NCI-H1436 (cell line): ENCODE measurements at regions not wholly inside any gene's neighbourhood (a gene's known extent, or its start where the extent isn't known, plus 50 kb on each side); places are given as distances from the start of the nearest gene placed in this dataset.

ENCODE experiments used
- DNase-seq: peaks from one replicate; lab custom pipeline; 2025; lab: John Stamatoyannopoulos, UW

- no peak for DNase-seq
Observed at GRCh38 chr13:50575138-50575537, 268.4 kb downstream of the DLEU7 start.

DNA sequence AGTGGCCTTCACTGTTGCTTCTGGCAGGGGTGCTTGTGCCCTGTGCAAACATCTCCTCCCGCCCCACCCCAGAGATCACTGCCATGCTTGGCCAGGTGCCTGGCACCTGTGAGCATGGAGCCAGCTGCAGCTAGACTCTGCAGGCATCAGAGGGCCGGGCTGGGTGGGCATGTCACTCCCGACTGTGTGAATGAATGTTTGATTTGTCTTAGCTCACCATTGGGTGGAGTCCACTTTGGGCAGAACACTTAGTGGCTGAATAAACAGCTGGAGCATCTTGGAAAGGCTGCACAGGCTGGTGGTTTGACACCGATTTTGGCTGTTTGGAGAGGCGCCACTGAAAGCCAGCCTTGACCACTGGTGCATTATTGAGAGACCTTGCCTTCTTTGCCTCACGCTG, 267.3 kb downstream of the DLEU7 start:
- DNase-seq: no peak

DNA sequence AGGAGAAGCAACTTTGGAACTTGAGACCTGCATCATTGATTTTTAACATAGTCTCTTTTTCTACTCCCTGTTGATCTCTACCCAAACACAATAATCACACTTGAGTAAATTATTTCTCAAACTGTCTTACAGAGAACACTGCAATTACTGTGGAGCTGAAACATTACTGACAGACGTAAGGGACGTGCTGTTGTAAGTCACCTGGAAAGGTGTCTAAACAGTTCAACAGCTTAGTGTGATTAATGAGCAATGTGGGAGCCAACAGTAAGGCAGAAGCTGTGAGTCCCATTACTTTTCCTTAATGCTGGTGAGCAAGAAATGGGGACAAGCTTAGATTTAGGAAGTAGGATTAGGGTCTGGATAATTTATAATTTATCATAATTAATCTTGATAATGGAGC, 265.7 kb downstream of the DLEU7 start:
- no peak for DNase-seq

- DNase-seq: no peak
Observed at GRCh38 chr13:50580684-50581305, 262.7 kb downstream of the DLEU7 start.

GRCh38 chr13:50581586-50582196, 261.8 kb downstream of the DLEU7 start:
- DNase-seq: no peak

DNA sequence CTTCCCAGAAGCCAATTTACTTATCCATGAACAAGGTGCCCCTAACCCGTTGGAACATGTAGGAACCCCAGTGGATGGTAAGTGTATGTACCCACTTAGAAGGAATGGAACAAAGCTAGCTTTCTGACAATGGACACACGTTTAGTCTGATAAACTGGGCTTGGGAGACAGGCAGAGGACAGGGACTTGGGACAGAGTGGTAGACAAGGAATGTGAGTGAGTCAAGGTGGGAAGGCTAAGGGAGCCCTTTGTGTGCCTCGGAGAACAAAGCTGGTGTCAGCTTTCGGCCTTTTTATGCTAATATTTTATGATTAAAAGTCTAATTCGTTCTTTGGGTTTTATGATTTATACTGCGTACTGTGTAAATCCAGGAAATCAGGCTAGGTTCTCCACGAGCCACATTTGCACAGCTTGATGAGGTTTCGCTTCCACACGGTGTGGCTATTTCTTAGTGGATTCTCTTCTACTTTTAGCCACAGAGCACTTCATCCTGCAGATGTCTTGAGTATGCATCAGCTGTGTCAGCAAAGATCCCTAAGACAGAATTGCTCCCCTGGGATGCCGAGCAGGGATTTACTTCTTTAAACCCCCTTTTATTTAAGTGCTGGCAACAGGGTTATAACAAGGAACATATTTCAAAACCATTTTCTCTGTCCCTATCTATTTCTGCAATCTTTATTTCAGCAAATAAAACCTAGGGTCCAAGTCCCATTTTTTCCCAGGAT, 258.5 kb downstream of the DLEU7 start:
- DNase-seq: no peak

DNA sequence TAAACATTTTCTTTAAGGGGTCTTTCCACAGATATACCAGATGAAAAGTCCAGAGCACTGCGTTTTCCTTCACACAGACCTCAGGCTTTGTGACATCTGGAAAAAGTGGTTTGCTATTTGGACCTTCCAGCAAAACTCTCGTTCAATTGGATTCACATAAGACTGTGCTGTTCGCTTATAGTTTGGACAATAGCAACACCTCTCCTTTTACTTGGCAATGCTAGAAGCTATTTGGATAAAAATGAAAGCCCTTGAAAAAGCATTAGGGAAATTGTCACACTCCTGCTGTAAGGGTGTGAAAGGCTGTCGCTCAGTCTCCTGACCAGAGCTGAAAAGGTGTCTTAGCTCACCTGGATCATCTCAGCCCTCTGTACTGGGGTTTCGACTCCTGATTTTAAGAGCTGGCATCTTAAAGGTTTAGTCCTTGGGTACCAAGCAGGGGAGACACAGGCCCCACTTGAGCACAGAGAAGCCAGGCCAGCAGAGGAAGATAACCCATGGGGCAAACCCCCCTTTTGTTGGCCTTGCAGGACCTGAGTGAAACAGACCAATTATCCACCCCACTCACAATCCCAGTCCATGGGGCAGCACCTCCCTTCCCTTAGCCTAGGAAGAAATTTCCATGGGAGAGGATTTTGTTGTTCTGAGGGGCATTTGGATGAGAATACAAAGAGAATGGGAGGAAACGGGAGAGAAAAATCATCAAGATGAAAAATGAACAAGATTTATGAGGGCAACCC, 257.6 kb downstream of the DLEU7 start:
- DNase-seq: no peak

- DNase-seq: no peak
Observed at GRCh38 chr13:50586414-50587083, 256.9 kb downstream of the DLEU7 start.

DNA sequence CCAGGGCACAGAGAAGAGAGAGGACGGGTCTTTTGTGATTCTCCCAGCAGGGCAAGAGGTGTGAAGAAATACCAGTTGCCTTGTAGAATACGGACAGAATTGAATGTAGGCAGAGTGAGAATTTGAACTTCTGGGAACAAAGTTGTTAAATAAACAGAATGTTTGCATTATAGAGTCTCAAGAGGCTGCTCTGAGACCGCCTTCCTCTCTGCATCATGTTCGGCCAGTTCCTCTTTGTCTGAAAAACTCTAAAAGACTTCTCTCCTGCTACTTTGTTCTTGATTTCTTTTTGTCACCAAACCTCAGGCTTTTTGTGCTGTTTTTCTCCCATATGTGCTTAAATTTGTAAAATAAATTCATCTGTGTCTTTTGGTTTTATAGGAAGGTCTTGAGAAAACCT, 256.4 kb downstream of the DLEU7 start:
- DNase-seq: no peak

DNA sequence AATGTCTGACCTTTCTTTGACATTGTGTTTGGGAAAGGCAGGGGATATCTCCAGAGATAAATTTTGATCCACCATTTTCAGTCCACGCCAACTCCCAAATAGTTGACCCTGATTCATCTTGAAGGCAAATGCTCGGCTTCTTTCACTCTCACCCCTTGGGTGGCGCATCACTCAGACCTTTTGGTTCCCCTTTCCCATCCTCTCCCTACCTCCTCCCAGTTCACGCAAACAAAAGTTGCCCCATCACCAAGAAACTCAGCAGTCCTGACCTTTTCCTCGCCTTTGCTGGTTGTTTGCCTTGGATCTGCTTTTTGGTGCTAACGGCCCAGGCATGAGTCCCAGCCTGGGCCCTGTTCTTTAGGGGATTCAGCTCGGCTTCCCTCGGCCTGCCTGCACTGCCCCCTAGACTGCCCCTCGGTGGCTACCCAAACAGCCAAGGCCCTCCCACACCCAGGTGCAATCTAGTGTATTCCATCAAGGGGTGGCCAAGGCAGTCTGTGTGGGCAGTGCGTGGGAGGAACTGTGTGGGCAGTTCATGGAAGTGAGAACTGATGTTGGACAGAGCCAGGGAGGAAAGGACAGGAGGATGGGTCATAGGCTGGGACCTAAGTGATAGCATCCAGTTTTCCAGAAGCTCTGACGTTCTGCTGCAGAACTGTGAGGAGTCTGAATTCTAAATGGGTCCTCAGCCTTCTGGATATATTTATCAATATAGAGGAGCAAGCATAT, 255.7 kb downstream of the DLEU7 start:
- DNase-seq: no peak

DNA sequence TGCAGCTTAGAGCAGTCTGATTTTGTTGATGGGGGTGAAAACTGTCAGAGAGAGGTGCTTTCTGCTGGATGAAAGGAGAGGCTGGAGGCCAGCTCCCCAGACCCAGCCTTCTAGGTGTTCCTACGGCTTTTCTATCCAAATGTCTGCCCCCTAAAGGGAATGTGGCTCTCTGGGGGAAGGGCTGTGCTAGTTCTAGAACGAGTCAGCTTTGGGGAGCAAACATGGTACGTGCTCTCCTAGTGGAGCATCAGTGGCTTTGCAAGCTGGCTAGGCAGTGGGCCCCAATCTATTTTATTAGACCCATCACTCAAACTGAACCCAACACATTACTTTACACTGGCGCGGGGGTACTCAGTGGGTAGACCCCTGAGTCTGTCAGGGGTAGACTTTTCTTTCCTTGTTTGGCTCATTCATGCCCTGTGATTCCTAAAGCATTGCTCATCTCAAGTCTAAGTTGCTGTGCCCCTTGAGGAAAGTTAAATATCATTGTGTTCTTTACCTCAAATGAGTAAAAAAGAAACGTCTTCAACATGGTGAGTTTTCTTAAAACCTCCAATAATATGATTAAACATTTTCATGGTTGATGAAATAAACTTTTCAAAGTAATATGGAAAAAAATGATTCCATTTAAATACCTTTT, 254.9 kb downstream of the DLEU7 start:
- no peak for DNase-seq

- no peak for DNase-seq
Observed at GRCh38 chr13:50589139-50589538, 254.4 kb downstream of the DLEU7 start.

DNA sequence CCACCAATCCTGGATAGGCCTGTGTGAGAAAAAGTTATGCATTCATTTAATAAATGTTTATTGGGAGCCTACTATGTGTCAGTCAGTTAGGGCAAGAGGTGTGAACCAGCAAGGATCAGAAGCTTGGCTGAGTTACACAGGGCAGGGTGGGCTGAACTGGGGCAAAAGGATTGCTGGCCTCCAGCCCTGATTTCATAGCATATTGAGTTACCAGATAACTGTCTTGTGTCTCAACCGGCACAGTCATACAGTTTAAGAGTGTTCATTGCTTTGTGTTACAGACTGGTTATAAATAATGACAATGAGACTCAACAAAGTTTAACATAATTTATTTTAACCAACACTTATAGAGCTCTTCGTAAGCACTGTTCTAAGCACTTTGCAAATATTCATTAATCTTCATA, 253.8 kb downstream of the DLEU7 start:
- no peak for DNase-seq

DNA sequence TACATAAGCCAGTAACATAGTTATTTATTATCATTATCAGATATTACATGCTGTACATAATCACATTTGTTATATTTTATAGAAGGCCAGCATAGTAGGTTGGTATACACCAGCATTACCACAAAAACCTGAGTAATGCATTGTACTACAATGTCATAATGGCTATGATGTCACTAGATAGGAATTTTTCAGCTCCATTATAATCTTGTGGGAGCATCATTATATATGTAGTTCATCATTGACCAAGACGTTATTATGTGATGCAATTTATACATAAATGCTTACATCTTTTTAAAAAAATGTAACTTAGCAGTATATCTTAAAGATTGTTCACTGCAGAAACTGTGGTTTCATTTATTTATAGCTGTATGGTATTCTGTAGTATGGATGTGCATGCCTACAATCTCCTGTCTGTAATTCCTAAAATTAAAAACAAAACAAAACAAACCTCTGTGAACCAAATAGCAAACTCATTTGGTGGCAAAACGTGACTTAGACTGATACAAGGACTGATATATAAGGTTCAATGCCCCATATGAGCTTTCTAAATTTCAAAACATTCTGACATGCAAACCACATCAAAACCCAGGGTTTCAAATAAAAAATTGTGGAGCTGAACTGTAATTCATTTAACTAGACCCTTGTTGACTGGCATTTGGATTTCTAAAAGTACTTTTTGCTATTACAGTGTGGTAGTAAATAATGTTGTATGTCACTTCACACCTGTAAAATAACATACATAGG, 250.9 kb downstream of the DLEU7 start:
- DNase-seq: no peak

- DNase-seq: no peak
Observed at GRCh38 chr13:50593207-50593606, 250.3 kb downstream of the DLEU7 start.

DNA sequence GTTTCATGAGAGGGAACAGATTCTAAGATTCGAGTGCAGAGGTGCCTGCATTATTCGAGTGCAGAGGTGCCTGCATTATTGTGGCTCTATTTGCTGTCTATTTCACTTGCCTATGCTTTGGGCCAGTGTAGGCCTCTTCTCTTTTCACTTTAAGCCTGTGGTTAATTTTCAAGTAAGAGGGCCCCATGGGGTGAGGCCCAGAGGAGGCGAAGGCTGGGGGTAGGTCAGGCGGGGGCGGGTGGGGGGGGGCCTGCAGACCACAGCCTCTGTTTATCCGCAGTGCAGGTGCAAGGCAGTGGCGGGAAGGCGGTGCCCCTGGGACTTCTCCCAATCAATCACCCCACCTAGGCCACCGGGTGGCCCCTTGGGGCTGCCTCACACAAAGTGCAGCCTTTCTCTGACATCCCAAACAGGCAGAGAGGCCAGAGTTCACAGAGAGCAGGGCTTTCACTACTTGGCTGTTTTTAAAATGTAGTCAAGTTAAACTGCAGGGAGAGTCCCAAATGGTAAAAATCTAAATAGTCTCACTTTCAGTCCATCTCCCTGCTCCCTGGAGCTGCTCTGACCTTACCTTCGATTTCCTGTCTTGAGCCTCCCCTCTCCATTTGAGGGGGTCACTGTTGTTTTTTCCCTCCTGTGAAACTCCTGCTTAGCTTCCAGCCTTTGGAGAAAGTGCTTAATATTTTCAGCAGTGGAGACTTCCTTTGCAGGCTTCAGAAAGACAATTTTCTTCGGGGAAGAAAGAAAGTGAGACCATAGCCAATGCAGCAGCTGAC, 249.0 kb downstream of the DLEU7 start:
- peak; percentile 9 for DNase-seq

DNA sequence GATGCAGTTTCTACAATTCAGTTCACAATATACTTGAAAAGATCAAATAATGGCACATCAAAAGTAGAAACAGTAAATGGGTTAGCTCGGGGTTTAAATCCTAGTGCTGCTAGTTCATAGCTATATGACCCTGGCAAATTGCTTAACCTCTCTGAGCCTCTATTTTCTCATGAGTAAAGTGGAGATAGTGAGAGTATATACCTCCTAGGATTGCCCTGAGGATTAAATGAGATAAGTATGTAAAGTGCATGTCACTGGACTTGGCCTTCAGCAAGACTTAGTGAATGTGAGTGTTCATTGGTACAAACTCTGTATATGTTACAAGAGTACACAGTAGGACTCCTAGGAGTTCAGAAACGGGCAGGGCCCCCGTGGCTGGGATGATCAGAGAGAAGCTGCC, 248.3 kb downstream of the DLEU7 start:
- no peak for DNase-seq

- no peak for DNase-seq
Observed at GRCh38 chr13:50596156-50596555, 247.3 kb downstream of the DLEU7 start.

GRCh38 chr13:50596776-50597203, 246.7 kb downstream of the DLEU7 start:
- DNase-seq: no peak

DNA sequence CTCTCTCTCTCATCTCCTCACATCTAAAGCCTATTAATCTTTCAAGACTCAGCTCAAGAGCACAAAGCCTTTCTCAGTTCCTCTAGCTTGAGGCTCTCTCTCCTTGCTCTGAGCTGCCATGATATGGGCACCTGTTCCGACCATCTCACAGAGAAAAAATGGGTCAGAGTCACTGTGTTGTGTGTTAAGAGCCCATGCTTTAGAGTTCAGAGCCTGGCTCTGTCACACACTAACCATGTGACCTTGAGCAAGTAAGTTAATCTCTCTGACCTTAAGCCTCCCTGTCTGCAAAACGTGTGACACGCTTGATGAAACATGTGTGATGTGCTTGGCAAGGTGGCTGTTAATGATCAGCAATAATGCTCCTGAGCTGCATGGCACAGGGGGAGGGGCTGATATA, 245.2 kb downstream of the DLEU7 start:
- no peak for DNase-seq
